ENCODE measurements at regions not wholly inside any gene's neighbourhood (a gene's known extent, or its start where the extent isn't known, plus 50 kb on each side); places are given as distances from the start of the nearest gene placed in this dataset.

DNA sequence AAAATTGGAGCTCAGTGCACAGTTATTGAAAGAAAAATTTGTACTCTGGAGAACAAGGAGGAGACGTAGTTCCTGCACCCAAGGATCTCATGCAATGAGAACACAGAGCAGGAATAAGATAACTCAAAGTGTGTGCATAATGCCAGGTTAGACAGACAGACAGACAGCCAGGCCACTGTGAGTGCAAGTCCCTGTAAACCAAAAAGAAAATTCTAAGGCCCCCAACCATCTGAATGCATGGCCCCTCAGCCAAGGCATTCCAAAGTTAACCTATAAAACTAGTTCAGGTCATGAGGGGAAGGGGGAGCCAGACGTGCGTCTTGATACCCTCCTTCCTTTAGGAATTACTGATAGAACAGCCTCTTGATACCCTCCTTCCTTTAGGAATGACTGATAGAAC, 94.5 kb upstream of the ENPP6 start:
- H3K4me3 Mint-ChIP-seq = no peak overlapping the region
- no peaks in the 10 kb centered on the region for H3K9me3 Mint-ChIP-seq
- TF ChIP-seq, protein P1, sequence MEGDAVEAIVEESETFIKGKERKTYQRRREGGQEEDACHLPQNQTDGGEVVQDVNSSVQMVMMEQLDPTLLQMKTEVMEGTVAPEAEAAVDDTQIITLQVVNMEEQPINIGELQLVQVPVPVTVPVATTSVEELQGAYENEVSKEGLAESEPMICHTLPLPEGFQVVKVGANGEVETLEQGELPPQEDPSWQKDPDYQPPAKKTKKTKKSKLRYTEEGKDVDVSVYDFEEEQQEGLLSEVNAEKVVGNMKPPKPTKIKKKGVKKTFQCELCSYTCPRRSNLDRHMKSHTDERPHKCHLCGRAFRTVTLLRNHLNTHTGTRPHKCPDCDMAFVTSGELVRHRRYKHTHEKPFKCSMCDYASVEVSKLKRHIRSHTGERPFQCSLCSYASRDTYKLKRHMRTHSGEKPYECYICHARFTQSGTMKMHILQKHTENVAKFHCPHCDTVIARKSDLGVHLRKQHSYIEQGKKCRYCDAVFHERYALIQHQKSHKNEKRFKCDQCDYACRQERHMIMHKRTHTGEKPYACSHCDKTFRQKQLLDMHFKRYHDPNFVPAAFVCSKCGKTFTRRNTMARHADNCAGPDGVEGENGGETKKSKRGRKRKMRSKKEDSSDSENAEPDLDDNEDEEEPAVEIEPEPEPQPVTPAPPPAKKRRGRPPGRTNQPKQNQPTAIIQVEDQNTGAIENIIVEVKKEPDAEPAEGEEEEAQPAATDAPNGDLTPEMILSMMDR (IDR thresholded peaks at IDR 0.05; ENCODE audit: unreplicated experiment in 3 of 3) = no peak
- peaks cover 3% of the 10 kb centered on the region for H3K27me3 Mint-ChIP-seq (ENCODE audit: low read depth)
- no peak overlapping the region for H3K27ac Mint-ChIP-seq
- H3K36me3 Mint-ChIP-seq (ENCODE audit: low read depth) = no peaks in the 10 kb centered on the region
- H3K4me1 Mint-ChIP-seq = no peaks in the 10 kb centered on the region

DNA sequence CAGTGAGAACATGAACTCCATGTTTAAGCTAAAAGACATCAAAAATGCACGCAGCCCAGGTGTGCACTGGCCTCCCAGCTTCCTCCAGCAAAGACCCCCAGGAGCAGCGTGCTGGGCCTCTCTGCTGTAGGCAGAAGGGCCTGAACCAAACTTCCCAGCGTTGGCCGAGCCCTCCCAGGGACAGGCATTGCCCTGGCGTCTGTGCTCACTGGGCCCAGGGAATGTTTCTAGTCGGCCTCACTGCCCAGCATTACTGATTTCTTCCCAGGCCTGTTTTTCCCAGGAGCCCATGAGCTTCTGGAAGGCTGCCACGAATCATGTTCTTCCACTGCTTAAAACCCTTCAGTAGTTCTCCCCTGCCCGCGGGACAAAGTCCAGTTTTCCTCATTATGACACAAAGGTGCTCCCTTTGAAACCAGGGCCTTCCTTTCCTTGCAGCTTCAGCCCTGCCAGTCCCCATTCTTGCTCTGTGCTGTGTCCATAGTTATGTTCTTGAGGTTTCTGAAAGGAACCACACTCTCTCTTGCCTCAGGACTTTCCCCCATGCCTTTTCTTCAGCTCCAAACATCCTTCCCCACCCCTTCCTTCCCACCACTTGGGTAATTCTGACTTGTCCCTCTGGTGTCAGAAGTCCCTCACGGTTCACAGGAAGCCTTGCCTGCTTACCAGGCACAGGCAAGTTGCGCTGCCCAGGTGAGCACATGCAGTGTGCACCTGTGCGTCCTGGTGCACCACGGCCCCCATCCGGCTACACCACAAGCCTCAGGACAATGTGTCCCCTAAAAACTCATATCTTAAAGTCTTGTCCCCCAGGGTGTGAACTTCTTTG, 93.4 kb upstream of the ENPP6 start:
- H3K4me3 Mint-ChIP-seq = no peak overlapping the region
- no peaks in the 10 kb centered on the region for H3K9me3 Mint-ChIP-seq
- peak overlapping the region; percentile 9 to 68 (median 49) for H3K27ac Mint-ChIP-seq
- TF ChIP-seq, protein P1 (IDR thresholded peaks at IDR 0.05; ENCODE audit: unreplicated experiment in 3 of 3) = no peak
- no peaks in the 10 kb centered on the region for H3K36me3 Mint-ChIP-seq (ENCODE audit: low read depth)
- no peaks in the 10 kb centered on the region for H3K4me1 Mint-ChIP-seq
- H3K27me3 Mint-ChIP-seq (ENCODE audit: low read depth) = peaks cover 6% of the 10 kb centered on the region

DNA sequence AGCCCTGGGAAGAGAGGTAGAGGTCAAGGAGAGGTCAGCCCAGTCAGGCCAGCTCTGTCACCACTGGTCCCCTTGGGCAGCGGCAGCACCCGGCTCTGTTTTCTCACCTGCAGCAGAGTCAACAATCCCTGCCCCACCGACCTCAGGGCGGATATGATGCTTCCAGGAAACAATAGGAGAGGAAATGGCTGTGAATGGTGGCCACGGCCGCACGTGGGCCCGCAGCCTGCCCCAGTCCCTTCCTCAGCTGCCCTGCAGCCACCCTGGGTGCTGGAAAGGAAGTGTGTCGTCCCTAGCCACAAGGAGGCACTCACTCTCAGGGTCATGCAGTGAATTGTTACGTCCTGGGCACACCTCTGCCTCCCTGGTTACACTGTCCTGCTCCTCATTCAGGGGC, 92.5 kb upstream of the ENPP6 start:
- Mint-ChIP-seq H3K9me3 (no peaks in the 10 kb centered on the region), H3K4me1 (no peaks in the 10 kb centered on the region), H3K36me3 (ENCODE audit: low read depth) (no peaks in the 10 kb centered on the region), H3K27ac (no peak overlapping the region), H3K27me3 (ENCODE audit: low read depth) (peaks cover 3% of the 10 kb centered on the region), H3K4me3 (no peak overlapping the region)
- TF ChIP-seq, protein P1 (IDR thresholded peaks at IDR 0.05; ENCODE audit: unreplicated experiment in 3 of 3) = no peak

DNA sequence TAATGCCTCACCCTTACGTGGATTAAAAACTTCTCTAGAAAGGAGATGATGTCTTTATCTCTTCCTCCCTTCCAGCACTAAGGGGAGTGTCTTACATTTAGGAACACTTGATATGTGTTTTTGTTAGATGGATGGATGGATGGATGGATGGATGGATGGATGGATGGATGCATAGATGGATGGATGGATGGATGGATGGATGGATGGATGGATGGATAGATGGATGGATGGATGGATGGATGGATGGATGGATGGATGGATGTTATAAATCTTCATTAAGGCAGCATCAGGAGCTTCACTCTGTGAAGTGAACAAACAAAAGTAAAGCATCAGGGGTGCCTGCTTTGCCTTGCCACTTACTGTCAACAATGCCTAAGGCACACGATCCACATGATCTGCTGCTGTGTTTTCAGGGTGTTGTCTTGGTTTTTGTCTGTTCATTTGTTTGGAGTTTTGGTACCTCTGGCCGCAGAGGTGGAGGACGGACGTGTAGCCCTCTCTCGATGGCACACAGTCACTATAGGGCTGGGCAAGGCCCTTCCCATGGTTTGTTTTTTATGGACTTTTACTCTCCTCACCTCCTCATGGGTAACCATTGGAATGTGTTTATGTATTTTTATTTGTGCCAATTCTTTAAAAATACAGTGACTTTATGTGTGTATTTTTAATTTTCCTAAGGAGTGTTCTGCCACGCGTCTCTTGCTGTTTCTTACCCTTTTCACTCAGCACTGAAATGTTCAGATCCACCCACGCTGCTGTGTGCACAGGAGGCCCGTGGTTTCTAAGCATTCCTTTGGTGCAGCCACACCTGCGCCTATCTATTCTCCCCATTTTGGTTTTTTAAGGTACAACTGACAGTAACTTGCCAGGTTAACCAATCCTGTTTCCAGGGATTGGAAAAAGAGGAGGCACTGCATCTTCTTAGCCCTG, 91.8 kb upstream of the ENPP6 start:
- Mint-ChIP-seq H3K4me1 (no peaks in the 10 kb centered on the region), H3K27me3 (ENCODE audit: low read depth) (peaks cover 3% of the 10 kb centered on the region), H3K27ac (no peak overlapping the region), H3K9me3 (no peaks in the 10 kb centered on the region), H3K36me3 (ENCODE audit: low read depth) (no peaks in the 10 kb centered on the region), H3K4me3 (no peak overlapping the region)
- TF ChIP-seq, protein P1 (IDR thresholded peaks at IDR 0.05; ENCODE audit: unreplicated experiment in 3 of 3) = no peak

DNA sequence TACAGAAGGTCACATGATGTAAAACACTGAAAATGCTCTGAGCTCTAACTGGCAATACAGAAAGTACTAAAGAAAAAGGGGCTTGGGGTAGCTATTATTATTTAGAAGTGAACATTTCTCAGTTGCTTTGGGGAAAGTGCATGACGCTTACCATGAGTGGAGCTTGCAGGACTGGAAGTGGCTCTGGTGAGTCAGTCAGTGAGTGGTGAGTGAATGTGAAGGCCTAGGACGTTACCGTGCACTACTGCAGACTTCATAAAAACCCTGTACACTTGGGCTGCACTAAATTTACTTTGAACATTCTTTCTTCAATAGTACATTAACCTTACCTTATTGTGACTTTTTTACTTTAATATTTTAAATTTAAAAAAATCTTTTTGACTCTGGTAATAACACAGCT, 89.3 kb upstream of the ENPP6 start:
- no peak overlapping the region for H3K4me3 Mint-ChIP-seq
- no peak overlapping the region for H3K27ac Mint-ChIP-seq
- no peaks in the 10 kb centered on the region for H3K4me1 Mint-ChIP-seq
- H3K9me3 Mint-ChIP-seq = peaks cover 7% of the 10 kb centered on the region
- H3K27me3 Mint-ChIP-seq (ENCODE audit: low read depth) = peaks cover 3% of the 10 kb centered on the region
- TF ChIP-seq, protein P1 (IDR thresholded peaks at IDR 0.05; ENCODE audit: unreplicated experiment in 3 of 3) = no peak
- no peaks in the 10 kb centered on the region for H3K36me3 Mint-ChIP-seq (ENCODE audit: low read depth)
